K562 (cell line): ENCODE measurements at regions not wholly inside any gene's neighbourhood (a gene's known extent, or its start where the extent isn't known, plus 50 kb on each side); places are given as distances from the start of the nearest gene placed in this dataset.

Source experiments
- ATAC-seq: fragments of 200-7000 bp; cut with Tn5 transposase; 3 replicates; pipeline ENCODE4 v1.9.1; 2020; ENCODE audit warnings: moderate library complexity
- BruUV-seq: library from RNA; stranded (reverse); fragments of 400-500 nt; replicated peaks from 2 replicates; lab custom pipeline; 2021; lab: Mats Ljungman, UMichigan
- CTCF ChIA-PET: fragments of 300-600 bp; formaldehyde crosslinking; extraction: SDS; loops from one replicate; lab custom pipeline; 2021; ENCODE audit warnings: low intra/inter-chr PET ratio; lab: Yijun Ruan, JAX
- POLR2A ChIA-PET: fragments of 300-600, 350-650 bp; sonication (Branson Sonifier 250); formaldehyde crosslinking; extraction: SDS; loops from one replicate; lab custom pipeline; 2021; ENCODE audit warnings: antibody characterized with exemption, inconsistent platforms; lab: Yijun Ruan, JAX
- DNase-seq, 4 experiments: peaks; one replicate each; pipeline versions ENCODE4 v3.0.0 to v3.0.0-alpha.2; 2011 to 2018; ENCODE audit warnings: low spot score in 3 of 4, mixed read lengths in 3 of 4; ENCODE audit errors: extremely low read depth in 1 of 4
- FAIRE-seq: peaks from 2 replicates; lab custom pipeline; 2011; peaks lifted over from hg19 to GRCh38; lab: Jason Lieb, UNC
- H2AFZ ChIP-seq: 2 replicates; pipeline ENCODE4 v1.6.0; 2011; ENCODE audit warnings: low read depth, low read length, control low read depth, inconsistent platforms
- H3K27ac ChIP-seq: fragments of 200-600 bp; 3 replicates; pipeline ENCODE4 v1.8.0; 2011; ENCODE audit warnings: low read depth, mild to moderate bottlenecking, control low read depth, inconsistent platforms, low read length, moderate library complexity, mixed read lengths; ENCODE audit errors: extremely low read depth
- H3K27me3 ChIP-seq, 2 experiments: fragments of 300-600 bp in 1 of 2; 2 replicates in 1 of 2; 3 replicates in 1 of 2; pipeline versions ENCODE4 v1.6.0 to v1.8.0; 2011; ENCODE audit warnings: inconsistent platforms in 2 of 2, low read length in 2 of 2, mild to moderate bottlenecking in 1 of 2, mixed read lengths in 1 of 2, moderate library complexity in 1 of 2; ENCODE audit not compliant: control insufficient read depth in 2 of 2, insufficient read depth in 2 of 2
- H3K36me3 ChIP-seq: fragments of 300-600 bp; 3 replicates; pipeline ENCODE4 v1.8.0; 2011; ENCODE audit warnings: mild to moderate bottlenecking, low read length, inconsistent platforms; ENCODE audit not compliant: control insufficient read depth, insufficient read depth
- H3K4me1 ChIP-seq, 2 experiments: fragments of 200-600 bp in 1 of 2; replicated peaks in 1 of 2; 2 replicates in 1 of 2; 3 replicates in 1 of 2; pipeline versions ENCODE4 v1.5.1 to v1.8.0; 2011; ENCODE audit warnings: inconsistent platforms in 2 of 2, low read length in 2 of 2, mild to moderate bottlenecking in 1 of 2, mixed read lengths in 1 of 2, moderate library complexity in 1 of 2; ENCODE audit not compliant: control insufficient read depth in 2 of 2, insufficient read depth in 2 of 2
- H3K4me2 ChIP-seq: 2 replicates; pipeline ENCODE4 v1.6.1; 2011; ENCODE audit warnings: low read length, control low read depth, inconsistent platforms, mixed read lengths; ENCODE audit not compliant: insufficient read depth
- H3K4me3 ChIP-seq: fragments of 200-600 bp; sonication (generic), shearing (Covaris generic); 2 replicates; pipeline ENCODE4 v1.5.1; 2016; ENCODE audit warnings: control low read depth, inconsistent platforms
- H3K79me2 ChIP-seq: fragments of 200-600 bp; 3 replicates; pipeline ENCODE4 v1.8.0; 2011; ENCODE audit warnings: low read length, inconsistent platforms; ENCODE audit not compliant: control insufficient read depth, insufficient read depth
- H3K9ac ChIP-seq, 2 experiments: 2 replicates each; pipeline versions ENCODE4 v1.6.0 to v1.6.1; 2011; ENCODE audit warnings: low read depth in 2 of 2, low read length in 2 of 2, control low read depth in 1 of 2, inconsistent platforms in 1 of 2, mild to moderate bottlenecking in 1 of 2, mixed read lengths in 1 of 2; ENCODE audit not compliant: insufficient read depth in 1 of 2
- H3K9me1 ChIP-seq: one replicate; pipeline ENCODE4 v1.6.0; 2011; ENCODE audit warnings: inconsistent platforms, mild to moderate bottlenecking, low read length, moderate library complexity; ENCODE audit not compliant: control insufficient read depth, insufficient read depth
- H3K9me3 ChIP-seq: replicated peaks from 2 replicates; pipeline ENCODE4 v1.5.1; 2011; ENCODE audit warnings: low read depth, low read length, inconsistent platforms; ENCODE audit not compliant: control insufficient read depth, insufficient read depth
- H4K20me1 ChIP-seq: replicated peaks from 2 replicates; pipeline ENCODE4 v1.6.1; 2011; ENCODE audit warnings: low read length, inconsistent platforms, mixed read lengths; ENCODE audit not compliant: control insufficient read depth, insufficient read depth
- CBX5 ChIP-seq: IDR thresholded peaks from 2 replicates; pipeline ENCODE4 v1.6.1; 2014; ENCODE audit warnings: low read depth, borderline replicate concordance
- EWSR1 ChIP-seq: fragments of 450-650 bp; IDR thresholded peaks from 2 replicates; pipeline ENCODE4 v1.6.1; 2018; ENCODE audit warnings: borderline replicate concordance, mild to moderate bottlenecking, low read depth, moderate library complexity; ENCODE audit not compliant: partially characterized antibody
- ZNF239 ChIP-seq: fragments of 250-450 bp; sonication (Bioruptor Pico); IDR thresholded peaks from 2 replicates; pipeline ENCODE4 v1.4.0; 2020; ENCODE audit warnings: mild to moderate bottlenecking
- ZNF609 ChIP-seq: sonication (generic); formaldehyde crosslinking; IDR thresholded peaks from 2 replicates; pipeline ENCODE4 v1.8.1; 2023; ENCODE audit warnings: missing genetic modification reagents, mild to moderate bottlenecking, borderline replicate concordance
- WGBS: fragments of 100-300 bp; shearing (Covaris generic); methylation state at CpG from one replicate; pipeline ENCODE4 v1.1.6; 2016; ENCODE audit warnings: low coverage, mixed read lengths; ENCODE audit not compliant: insufficient coverage; ENCODE audit errors: missing lambda C conversion rate; 5-methylcytosine and 5-hydroxymethylcytosine counted together
- in situ Hi-C: fragments of 300-500 bp; cut with MboI; formaldehyde crosslinking; loops from 4 replicates; pipeline ENCODE4 v1.15.0; 2018; ENCODE audit warnings: inconsistent platforms, mixed read lengths
- intact Hi-C: fragments of 100-400 bp; cut with micrococcal nuclease; formaldehyde crosslinking; loops from 2 replicates; pipeline ENCODE4 v1.14.2; 2022

GRCh38 chr4:174397366-174398155 is 113.8 kb downstream of the CEP44 start:
- H3K79me2 ChIP-seq, result no peaks in the 10 kb centered on the region
- DNase-seq (no peak), FAIRE-seq (no peak), ATAC-seq (no peak)
- H3K9me1 ChIP-seq, result no peaks in the 10 kb centered on the region
- H3K9me3 ChIP-seq, result no peaks in the 10 kb centered on the region
- H3K27ac ChIP-seq, result no peak overlapping the region
- no peak overlapping the region for H3K4me3 ChIP-seq
- H2AFZ ChIP-seq, result no peak overlapping the region
- 29% methylated on average over 3 of the region's 3 CpGs for WGBS
- H4K20me1 ChIP-seq, result no peaks in the 10 kb centered on the region
- H3K36me3 ChIP-seq, result no peaks in the 10 kb centered on the region
- H3K9ac ChIP-seq, result no peak overlapping the region
- POLR2A ChIA-PET, result no interaction called here
- peaks cover 0 to 4% of the 10 kb centered on the region in 2 experiments; a peak in 2 of 5 replicates for H3K4me1 ChIP-seq
- no peaks in the 10 kb centered on the region for H3K27me3 ChIP-seq
- BruUV-seq, result no TSS peak
- H3K4me2 ChIP-seq, result no peak overlapping the region
- no peak for TF ChIP-seq ZNF239
- no peak for TF ChIP-seq EWSR1
- no peak for TF ChIP-seq CBX5
- TF ChIP-seq ZNF609 (CRISPR knock-in tag), result no peak
- in situ Hi-C loops (no loop called here), intact Hi-C loops (no loop called here)
- CTCF ChIA-PET, result no interaction called here
